GM19239 (cell line): ENCODE measurements at regions not wholly inside any gene's neighbourhood (a gene's known extent, or its start where the extent isn't known, plus 50 kb on each side); places are given as distances from the start of the nearest gene placed in this dataset.
"Not testable (repeated sequence)": the region's sequence is repeated elsewhere in the genome, so short reads cannot be mapped to it uniquely, and the experiment has no call there.

Source experiments
- DNase-seq: peaks from one replicate; pipeline ENCODE4 v3.0.0; 2011; ENCODE audit warnings: low spot score; ENCODE audit not compliant: insufficient read length
- FAIRE-seq: peaks from 2 replicates; lab custom pipeline; 2011; peaks lifted over from hg19 to GRCh38; lab: Jason Lieb, UNC

DNA sequence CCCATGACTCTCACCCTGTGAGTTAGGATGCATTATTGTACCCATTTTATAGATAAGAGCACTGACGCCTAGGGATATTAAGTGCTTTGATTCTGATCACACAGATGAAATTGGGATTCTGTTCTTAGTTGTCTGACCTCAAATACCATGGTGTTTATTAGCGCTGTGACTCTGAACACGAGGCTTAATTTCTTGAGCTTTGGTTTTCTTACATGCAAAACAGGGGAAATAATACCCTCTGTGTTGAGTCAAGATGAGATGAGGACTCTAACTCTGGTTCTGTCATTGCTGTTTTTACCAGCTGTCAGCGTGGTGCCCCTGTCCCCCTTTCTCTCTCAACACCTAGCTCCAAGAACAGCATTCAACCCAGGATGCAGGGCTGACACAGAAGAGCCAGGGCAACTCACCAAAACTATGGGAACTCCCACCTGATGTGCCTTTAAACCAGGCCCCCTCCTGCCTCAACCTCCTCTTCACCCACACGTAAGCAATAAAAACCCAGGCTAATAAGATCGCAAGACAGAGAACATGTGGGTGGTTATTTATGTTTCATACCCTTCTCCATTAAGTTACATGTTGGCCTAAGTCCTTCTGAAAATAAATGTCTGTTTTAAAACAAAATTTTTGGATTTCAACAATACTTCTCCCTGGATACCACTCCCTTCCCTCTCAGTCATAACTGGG is 100.1 kb upstream of the SPATA12 start:
- FAIRE-seq (no peak), DNase-seq (no peak)

DNA sequence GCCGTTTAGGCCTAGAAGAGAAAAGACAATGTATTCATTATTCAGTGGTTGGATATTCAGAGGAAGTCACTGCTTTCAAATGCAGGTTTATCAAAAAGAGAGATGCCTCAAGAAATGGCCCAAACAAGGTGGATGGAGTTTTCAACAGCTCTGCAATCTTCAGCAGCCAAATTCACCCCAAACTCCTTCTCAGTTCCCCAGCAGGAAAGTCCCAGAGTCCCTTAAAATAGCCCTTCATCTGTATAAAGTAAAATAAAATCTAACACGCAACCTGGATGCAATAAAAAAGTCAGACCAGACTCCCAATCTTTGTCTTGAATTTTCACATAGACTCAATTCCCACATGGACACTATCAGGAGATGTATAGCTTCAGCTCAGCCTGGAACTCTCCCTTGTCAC is 101.6 kb upstream of the SPATA12 start:
- no peak for DNase-seq

DNA sequence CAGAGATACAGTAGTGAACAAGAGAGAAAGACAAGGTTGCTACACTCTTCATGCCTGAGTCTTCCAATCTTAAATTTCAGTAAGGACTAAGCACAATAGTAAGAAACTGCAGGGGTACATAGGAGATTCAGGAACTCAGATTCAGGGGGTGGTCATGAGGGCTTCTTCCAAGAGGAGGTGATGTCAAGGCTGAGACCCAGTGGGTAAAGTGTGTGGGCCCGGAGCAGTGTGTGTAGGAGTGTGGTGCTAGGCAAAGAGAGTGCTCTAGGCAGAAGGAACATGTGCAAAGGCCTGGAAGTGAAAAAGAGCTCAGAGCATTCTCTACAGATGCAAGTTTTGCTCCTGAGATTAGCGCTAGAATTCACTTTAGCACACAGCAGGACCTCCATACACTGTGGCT is 102.9 kb upstream of the SPATA12 start:
- no peak for DNase-seq

More for the DNA sequence above, 101.6 kb upstream of the SPATA12 start:
- no peak for FAIRE-seq

DNA sequence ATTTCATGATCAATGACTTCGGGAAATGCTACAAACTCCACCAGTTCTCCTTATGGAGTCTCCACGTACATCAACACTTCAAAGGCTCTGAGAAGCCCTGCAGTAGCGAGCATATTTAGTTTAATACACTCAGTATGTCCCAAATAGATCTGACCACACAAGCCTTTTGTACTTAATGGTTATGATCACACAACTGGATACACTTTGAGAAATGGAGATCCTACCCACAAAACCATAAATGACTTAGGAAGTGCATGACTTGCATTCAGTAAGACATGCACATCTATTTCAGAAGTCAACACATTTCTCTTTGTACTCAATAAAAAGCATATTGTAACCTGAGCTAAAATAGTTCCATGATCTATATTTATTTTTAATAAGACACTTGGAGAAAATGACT is 103.6 kb upstream of the SPATA12 start:
- FAIRE-seq (no peak), DNase-seq (no peak)

More for the DNA sequence above, 102.9 kb upstream of the SPATA12 start:
- FAIRE-seq = no peak

DNA sequence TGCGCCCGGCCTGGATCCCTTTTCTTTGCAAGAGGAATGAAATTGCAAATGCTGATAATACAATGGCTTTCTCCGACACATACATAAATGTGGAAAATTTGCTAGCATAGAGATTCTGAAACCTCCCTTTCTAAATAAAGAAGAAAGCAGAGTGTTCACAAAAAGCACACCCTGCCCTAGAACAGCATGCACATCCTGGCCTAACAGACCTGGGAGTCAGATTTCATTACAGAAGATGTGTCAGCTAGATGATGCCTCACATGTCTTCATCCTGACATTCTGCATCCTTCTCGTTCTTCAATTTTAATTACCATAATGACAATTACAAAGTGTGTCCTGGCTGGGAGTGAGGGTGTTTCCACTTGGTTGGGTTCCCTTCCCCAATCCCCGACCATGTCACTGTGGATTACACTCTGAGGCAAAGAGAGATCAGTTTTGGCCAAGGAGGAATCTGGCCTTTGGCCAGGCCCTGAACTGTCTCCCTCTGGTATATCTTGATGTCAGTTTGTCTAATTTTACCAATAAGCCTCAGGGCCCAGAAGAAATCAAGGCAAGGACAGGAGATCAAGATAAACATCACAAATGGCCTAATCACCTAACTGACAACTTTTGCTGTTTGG is 104.9 kb upstream of the SPATA12 start:
- FAIRE-seq = no peak
- DNase-seq = no peak

DNA sequence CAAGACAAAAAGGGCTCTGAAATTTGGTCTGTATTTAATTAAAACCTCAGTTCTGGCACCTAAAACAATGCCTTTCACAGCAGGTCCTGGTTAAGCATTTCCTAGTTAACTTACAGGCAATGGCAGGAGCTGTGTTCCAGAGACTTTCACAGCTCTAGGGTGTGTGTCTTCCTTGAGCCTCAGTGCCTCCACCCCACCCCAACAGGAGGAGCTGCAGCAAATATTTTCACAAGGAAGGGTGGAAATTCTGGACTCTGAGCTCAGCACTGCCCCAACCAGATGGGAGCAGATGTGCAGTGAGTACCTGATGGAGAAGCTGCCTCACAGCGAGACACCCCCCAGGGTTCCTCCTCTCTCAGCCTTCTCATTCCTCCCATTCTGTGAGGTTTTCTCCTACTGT is 106.3 kb upstream of the SPATA12 start:
- DNase-seq (no peak), FAIRE-seq (no peak)

DNA sequence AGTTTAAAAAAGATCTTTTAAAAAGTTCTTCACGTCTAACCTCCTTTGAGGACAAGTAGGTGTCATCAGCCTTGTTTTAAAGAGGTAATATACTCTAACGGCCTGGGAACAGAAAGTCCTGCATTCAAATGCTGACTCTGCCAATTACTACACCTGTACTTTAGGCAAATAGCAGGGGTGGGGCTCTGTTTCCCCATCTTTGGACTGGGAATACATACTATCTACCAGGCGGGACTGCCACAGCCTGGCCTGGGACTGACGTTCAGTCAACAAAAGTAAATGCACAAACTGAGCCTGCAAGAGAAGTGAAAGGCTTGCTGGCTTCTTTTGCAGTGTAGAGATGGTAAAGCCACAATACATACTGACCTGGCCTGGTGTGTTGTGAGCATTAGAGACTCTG is 107.6 kb upstream of the SPATA12 start:
- no peak for DNase-seq
- FAIRE-seq = no peak

DNA sequence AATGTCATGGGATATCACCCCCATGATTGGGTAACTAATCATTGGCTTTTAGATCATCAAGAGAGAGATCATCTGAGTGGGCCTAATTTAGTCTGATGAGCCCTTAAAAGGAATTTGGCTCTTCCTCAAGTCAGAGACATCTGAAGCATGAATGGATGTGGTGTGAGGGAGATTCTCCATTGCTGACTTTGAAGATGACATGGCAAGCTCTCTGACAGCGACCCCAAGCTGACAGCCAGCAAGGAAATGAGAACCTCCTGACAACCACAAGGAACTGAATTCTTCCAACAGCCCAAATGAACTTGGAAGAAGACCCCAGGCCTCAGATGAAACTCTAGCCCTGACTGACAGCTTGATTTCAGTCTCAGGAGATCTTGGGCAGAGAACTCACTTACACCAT is 108.4 kb upstream of the SPATA12 start:
- DNase-seq = no peak
- no peak for FAIRE-seq

DNA sequence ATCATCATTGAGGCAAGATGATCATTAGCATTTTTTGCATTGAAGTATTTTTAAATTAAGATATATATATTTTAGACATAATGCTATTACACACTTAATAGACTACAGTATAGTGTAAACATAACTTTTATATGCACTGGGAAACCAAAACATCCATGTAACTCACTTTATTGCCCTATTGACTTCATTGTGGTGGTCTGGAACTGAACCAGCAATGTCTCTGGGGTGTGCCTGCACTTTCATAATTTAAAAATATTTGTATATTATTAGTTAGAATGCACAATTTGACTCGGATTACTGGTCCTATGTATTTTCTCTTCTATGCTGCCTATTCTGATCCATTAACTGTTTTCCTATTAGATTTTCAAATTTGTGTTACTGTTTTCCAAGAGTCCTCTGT is 109.1 kb upstream of the SPATA12 start:
- no peak for DNase-seq
- FAIRE-seq = no peak

DNA sequence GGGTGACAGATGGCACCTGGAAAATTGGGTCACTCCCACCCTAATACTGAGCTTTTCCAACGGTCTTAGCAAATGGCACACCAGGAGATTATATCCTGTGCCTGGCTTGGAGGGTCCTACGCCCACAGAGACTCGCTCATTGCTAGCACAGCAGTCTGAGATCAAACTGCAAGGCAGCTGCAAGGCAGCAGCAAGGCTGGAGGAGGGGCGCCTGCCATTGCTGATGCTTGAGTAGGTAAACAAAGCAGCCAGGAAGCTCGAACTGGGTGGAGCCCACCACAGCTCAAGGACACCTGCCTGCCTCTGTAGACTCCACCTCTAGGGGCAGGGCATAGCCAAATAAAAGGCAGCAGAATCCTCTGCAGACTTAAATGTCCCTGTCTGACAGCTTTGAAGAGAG is 115.1 kb upstream of the SPATA12 start:
- DNase-seq, FAIRE-seq: not testable (repeated sequence)

DNA sequence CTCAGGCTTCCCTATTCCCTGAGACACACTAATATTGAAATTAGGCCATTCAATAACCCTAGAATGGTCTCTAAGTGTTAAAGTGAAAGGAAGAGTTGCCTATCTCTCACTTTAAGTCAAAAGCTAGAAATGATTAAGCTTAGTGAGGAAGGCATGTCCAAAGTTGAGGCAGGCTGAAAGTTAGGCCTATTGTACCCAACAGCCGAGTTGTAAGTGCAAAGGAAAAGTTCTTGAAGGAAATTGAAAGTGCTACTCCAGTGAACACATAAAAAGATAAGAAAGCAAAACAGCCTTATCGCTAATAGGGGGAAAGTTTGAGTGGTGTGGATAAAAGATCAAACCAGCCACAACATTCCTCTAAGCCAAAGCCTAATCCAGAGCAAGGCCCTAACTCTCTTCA is 117.9 kb upstream of the SPATA12 start:
- peak; percentile 86 for FAIRE-seq
- DNase-seq = no peak

DNA sequence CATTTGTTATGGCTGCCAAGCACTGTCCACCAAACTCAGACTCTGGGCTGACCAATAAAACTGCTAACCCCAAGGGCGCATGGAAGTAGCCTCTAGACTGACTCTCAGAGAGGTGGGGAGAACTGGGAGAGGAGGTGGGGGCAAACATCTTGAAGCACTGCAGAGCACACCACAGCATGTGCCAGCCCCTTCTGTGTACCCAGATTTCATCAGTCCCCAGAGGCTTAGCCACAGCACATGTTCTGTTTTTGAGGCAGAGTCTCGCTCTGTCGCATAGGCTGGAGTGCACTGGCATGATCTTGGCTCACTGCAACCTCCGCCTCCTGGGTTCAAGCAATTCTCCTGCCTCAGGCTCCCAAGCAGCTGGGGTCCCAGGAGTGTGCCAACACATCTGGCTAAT is 119.5 kb upstream of the SPATA12 start:
- no peak for FAIRE-seq
- no peak for DNase-seq

DNA sequence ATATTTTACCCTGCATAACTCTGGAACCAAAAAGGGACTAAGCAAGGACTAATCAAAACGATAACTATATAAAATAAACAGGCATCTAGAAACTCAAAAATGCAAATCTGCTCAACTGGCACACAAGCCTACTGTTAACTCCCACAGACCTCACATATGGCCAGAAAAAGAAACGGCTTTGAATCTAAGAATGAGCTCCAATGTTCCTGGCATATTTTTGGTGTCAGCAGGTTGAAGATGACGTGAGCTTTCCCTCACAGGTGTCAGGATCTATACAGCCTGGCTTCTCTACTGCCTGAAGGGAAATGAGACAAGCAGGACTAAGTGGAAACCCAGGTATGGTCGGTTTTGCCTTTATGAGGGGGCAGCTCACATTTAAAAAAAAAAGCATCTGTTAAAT is 120.1 kb upstream of the SPATA12 start:
- no peak for FAIRE-seq
- no peak for DNase-seq

DNA sequence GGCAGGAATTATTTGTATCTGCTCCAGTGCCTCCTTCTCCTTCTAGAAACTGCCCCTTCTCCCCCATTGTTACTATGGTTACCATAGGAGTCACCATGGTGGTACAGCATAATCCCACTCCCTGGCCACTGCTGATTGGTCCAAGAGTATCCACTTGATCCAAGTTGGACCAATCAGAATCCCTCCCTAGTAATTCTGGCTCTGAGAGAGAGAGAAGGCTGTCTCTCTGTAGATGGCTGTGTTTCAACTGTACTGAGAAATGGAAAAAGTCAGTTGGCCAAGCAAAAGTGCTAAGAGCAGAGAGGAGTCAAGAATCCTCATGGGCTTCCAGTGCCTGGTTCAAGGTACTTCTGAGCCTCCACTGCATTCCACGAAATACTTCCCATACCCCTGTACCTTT is 120.6 kb upstream of the SPATA12 start:
- DNase-seq (no peak), FAIRE-seq (no peak)

DNA sequence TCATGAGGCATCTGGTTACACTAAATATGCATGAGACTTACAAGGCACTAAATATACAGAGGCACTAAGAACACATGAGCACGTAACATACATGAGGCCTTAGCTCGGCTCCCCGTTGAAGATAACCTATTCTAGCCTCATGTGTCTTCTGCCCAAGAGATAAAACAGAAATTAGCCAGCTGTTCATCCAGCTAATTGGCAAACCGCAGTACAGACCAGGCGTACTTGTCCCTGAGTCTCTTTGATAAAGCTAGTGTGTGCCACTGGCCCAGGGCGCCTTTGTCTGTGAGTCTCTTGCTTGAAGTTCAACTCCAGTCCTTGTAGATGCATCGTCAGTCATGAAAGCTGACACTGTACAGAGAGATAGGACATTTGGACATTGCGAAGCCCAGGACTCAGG is 121.9 kb upstream of the SPATA12 start:
- DNase-seq = no peak
- no peak for FAIRE-seq

DNA sequence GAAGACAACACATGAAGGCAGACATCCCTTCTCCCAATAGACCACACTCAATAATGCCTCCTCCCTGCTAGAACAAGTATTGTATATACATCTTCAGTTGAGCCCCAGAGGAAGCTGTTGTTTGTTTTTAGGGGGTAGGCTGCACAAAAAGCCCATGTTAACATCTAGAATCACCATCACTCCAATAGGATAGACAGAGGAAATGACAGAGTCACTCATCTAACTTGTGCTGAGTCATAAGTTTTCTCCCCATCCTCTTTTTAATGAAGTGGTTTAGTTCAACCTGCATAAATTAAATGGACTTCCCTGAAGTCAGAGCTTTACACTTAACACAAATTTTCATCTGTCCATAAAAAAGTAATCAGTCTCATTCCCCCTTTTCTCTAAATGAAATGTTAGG is 122.9 kb upstream of the SPATA12 start:
- FAIRE-seq = no peak
- DNase-seq = no peak

DNA sequence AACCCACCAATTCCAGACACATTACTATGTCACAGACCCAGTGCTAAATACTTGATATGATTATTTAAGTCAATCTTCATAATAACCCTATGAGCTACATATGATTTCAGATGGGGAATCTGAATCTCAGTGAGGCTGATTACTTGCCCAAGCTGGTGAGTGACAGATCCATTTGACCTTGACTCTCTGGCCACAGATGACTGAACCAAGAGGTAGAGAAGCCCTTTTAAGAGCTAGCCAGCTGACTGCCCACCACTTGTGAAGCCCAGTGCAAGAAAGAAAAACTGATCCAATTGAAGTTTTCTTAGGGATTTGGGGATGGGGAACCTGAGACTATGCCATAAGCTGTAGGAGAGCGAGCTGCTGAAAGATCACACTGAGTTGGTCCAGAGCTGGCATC is 124.7 kb upstream of the SPATA12 start:
- FAIRE-seq (no peak), DNase-seq (no peak)

DNA sequence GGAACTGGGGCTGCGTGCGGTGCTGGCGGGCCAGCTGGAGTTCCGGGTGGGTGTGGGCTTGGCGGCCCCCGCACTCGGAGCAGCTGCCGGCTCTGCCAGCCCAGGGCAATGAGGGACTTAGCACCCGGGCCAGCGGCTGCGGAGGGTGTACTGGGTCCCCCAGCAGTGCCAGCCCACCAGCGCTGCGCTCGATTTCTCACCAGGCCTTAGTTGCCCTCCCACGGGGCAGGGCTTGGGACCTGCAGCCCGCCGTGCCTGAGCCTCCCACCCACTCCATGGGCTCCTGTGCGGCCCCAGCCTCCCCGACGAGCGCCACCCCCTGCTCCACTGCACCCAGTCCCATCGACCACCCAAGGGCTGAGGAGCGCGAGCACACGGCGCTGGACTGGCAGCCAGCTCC is 126.0 kb upstream of the SPATA12 start:
- FAIRE-seq = not testable (repeated sequence)

DNA sequence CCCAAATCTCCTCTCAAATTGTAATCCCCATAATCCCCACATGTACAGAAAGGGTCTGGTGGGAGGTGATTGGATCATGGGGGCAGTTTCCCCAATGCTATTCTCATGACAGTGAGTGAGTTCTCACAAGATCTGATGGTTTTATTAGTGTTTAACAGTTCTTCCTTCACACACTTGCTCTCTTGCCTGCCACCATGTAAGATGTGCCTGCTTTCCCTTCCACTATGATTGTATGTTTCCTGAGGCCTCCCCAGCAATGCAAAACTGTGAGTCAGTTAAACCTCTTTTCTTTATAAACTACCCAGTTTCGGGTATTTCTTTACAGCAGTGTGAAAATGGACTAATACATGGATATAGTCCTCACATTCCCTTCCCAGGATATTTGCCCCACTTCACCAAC is 126.7 kb upstream of the SPATA12 start:
- no peak for FAIRE-seq
- no peak for DNase-seq

More for the DNA sequence above, 126.0 kb upstream of the SPATA12 start:
- not testable (repeated sequence) for DNase-seq

DNA sequence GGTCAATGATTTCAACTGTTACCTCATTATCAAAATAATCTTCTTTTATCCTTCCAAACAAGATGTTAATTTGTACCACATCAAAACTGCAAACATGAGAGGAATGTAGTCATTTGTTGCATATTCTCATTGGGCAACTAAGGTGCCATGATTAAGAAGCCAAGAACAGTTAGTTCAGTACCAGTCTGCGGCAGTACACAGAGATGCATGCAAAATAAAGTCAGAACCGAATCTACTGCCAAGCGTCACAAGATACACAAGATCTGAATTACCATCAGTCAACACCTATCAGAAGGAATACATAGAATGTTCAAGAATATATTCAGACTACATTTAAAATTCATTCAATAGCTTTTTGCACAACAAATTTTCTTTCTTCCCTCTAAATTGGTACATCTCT is 127.6 kb upstream of the SPATA12 start:
- FAIRE-seq (no peak), DNase-seq (no peak)

DNA sequence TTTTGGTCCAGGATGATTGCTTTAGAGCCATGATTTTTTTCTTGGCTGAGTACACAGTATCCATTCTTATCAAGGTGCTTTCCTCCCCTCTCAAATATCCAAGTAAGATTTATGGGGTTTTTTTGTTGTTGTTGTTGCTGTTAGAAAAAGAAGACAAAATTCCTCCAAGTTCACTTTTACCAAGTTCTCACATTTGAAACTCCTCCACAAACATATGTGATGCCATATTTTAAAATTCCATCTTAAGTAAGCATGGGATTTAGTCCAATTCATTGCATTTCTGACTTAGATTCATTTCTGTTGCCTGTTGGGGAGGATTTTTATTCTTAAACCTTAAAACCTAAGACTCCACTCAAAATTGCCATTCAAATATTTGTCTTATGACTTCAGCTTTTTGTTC is 128.6 kb upstream of the SPATA12 start:
- no peak for FAIRE-seq

DNA sequence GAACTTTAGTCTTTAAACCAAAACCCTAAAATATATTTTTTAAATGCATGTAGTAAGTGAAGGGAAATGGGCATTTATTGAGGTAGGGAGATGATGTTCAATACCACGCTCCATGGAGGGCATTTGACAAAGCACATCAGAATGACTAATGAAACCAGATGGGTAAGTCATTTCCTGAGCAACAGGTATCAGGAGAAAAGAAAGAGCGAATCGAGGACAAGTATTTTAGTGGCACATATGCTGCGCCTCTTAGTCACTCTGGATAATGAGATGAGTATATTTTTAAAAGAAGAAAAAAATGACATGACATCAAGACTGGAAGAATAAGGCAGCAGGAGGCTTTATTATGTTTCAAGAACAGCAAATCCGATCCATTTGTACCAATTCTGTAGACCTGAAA is 129.0 kb upstream of the ARHGEF3 start:
- no peak for FAIRE-seq

More for the DNA sequence above, 128.6 kb upstream of the SPATA12 start:
- DNase-seq = no peak

More for the DNA sequence above, 129.0 kb upstream of the ARHGEF3 start:
- no peak for DNase-seq
